ENCODE measurements at regions not wholly inside any gene's neighbourhood (a gene's known extent, or its start where the extent isn't known, plus 50 kb on each side); places are given as distances from the start of the nearest gene placed in this dataset.
"Not testable (repeated sequence)": the region's sequence is repeated elsewhere in the genome, so short reads cannot be mapped to it uniquely, and the experiment has no call there.

DNA sequence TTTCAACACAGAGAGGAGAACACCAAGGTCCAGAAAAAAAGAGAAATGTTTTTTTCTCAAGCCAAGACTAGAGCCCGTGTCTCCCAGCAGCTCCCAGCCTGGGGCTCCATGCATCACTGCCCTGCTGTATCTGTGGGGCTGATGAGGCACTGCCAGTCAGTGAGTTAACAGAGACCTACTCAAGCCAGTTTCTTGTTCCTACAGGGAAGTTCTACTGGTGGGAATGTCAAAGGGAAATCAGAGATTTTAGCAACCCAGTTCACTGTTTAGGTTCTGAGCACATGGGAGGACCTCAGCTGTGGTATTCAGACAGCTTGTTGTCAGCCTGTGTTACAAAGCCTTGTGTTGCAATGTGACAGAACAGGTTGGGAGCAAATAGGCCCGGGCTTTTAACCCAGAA is 234.3 kb downstream of the TLE3 start:
- no peak for DNase-seq
- H3K36me3 ChIP-seq: no peaks in the 10 kb centered on the region

DNA sequence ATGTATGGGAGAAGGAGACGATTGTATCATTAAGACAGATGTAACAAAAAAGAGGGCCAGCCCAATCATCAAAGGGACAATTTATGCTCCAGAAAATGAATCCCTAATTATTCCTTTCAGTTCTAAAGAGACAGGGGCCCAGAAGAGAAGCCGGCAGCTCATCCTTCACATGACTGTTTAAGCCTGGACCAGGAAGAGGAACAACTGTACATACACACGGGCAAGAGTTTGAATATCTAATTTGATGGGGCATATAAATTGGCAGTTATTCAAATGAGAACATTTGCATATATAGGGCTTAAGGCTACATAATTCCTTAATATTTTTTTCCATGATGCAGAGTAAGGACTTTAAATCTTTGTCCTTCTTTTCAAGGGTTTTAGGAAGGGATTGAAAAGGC is 232.3 kb downstream of the TLE3 start:
- no peak for DNase-seq
- Histone ChIP-seq H3K36me3 (no peaks in the 10 kb centered on the region), H3K4me3 (no peak overlapping the region), H3K9me3 (no peaks in the 10 kb centered on the region), H3K27me3 (no peaks in the 10 kb centered on the region; the same call in 1 of the 2 replicates)

More for the DNA sequence above, 234.3 kb downstream of the TLE3 start:
- H3K27me3 ChIP-seq: no peaks in the 10 kb centered on the region; the same call in 1 of the 2 replicates
- no peak overlapping the region for H3K4me3 ChIP-seq
- no peaks in the 10 kb centered on the region for H3K9me3 ChIP-seq

DNA sequence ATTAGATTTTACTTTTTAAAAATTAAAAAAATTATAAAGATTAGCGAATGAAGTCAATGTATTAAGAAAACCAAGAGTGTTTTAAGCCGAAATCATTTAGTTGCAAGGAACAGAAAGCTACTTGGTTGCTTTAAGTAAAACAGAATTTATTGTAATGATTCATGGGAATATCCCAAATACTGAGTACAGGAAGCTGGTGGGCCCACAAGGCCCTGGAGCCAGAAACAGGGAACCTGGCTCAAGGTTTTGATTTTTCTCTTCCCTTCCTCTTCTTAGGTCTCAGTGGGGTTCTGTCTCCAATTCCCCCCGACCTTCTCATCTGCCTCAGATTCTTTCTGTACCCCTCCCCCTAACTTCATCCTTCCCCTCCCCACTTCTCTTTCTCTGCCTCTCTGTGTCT is 229.0 kb downstream of the TLE3 start:
- H3K9me3 ChIP-seq: peaks cover 3% of the 10 kb centered on the region
- no peak for DNase-seq
- no peaks in the 10 kb centered on the region for H3K36me3 ChIP-seq
- no peaks in the 10 kb centered on the region; the same call in 1 of the 2 replicates for H3K27me3 ChIP-seq
- H3K4me3 ChIP-seq: no peak overlapping the region

DNA sequence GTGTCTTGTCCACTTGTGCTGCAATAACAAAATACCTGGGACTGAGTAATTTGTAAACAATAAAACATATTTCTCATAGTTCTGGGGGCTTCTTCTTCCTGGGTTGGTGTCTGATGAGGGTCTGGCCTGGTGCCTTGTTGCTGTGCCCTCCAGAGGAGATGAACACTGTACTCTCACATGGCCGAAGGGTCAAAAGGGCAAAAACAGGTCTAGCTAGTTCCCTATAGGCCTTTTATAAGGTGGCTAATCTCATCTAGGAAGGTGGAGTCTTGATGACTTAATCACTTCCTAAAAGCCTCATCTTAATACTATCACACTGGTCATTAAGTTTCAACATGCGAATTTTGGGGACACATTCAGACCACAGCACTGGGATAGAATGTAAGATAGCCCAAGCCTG is 228.4 kb downstream of the TLE3 start:
- peaks cover 8% of the 10 kb centered on the region for H3K9me3 ChIP-seq
- DNase-seq: no peak
- H3K4me3 ChIP-seq: no peak overlapping the region
- no peaks in the 10 kb centered on the region; the same call in 1 of the 2 replicates for H3K27me3 ChIP-seq
- no peaks in the 10 kb centered on the region for H3K36me3 ChIP-seq

DNA sequence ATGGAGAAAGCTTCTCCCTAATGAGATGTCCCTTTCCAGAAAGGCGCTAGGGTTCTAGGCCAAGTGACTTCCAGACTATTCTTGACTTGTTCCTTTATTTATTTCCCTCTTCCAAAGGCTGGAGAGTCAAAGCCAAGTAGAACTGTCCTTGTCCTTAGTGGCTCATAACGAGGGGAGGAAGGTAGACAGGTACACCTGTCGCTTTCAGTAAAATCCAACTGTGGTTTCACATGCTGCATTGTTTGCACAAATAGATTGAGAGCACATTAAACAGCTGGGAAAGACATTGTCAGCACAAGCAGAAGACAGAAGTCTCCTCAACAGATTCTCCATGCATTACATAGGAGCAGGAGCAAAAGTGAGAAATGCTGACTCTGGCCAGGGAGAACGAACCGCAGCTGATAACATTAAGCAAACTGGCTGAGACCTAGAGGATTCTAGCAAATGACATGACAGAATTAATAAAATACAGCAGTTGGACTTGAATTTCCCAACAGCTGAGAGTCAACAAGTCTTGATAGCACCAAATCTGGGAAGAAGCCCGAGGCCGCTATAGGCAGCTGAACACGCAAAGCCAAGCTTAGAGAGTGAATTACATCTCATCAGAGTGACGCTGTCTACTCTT is 227.7 kb downstream of the TLE3 start:
- Histone ChIP-seq H3K36me3 (no peaks in the 10 kb centered on the region), H3K9me3 (peaks cover 8% of the 10 kb centered on the region), H3K4me3 (no peak overlapping the region), H3K27me3 (no peaks in the 10 kb centered on the region; the same call in 1 of the 2 replicates)
- no peak for DNase-seq

DNA sequence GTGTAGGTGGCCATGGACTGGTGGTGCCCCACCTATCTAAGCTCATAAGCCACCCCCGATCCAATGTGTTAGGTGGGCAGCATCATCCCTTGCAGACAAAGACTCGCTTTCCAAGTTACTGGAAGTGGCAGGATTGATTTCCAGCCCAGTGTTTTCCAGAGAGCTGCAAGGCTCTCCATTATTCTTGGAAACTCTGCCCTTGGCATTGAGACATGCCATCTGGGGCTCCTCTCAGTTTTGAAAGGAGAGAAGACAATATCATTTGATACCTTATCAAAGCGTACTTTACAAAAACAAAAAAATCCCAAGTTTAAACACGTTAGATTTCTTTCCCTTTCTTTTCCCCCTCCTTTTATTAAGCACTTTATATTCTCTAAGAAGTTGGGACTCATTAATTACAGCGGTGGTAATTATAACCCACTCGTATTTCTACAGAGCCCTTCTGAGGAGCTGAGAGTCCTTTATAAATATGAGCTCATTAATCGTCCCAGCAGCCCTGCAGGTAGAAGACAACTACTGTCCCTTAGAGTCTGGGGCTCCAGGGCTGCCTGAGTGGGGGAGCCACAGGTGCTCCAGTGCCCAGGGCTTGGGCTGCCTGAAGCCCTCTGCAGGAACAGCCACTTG is 226.1 kb downstream of the TLE3 start:
- no peak overlapping the region for H3K4me3 ChIP-seq
- H3K27me3 ChIP-seq: no peaks in the 10 kb centered on the region; the same call in 1 of the 2 replicates
- H3K9me3 ChIP-seq: peaks cover 8% of the 10 kb centered on the region
- no peak for DNase-seq
- no peaks in the 10 kb centered on the region for H3K36me3 ChIP-seq

DNA sequence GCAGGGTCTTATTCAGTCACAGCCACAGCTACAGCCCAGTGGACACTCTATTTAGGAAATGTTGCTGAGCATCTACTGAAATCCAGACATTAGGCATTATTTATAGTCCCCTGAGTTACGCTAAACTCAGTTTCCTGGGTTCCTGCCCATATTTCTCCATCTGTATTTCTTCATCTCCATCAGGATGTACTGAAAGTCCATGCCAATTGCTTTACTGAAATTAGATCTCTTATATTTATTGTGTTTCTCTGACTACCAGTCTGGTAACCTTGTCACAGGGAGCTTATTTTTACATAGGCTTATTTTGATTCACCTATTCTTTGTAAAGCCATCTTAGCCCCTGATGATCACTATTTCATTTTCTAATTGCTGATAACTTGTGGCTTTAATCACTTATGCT is 223.9 kb downstream of the TLE3 start:
- no peak overlapping the region for H3K4me3 ChIP-seq
- no peaks in the 10 kb centered on the region for H3K27me3 ChIP-seq

DNA sequence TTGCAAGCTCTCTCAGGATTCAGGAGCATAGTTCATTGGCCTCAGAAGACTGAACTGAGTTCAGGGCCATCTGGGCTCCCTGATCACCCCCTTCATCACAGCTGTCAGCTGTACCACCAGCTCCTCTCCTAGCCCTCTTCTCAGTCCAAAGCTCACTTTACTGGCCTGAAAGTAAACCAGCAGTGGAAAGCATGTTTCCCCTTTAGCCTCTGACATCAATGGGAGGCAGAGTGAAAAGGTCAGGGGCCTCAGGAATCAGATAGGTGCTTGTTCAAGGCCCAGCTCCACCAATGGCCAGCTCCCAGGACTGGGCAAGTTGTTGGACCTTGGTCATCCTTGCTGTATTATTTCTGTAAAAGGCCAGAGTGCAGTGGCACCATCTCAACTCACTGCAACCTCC is 223.4 kb downstream of the TLE3 start:
- DNase-seq: no peak
- Histone ChIP-seq H3K36me3 (no peaks in the 10 kb centered on the region), H3K4me3 (no peak overlapping the region), H3K9me3 (peaks cover 8% of the 10 kb centered on the region), H3K27me3 (no peaks in the 10 kb centered on the region)

More for the DNA sequence above, 223.9 kb downstream of the TLE3 start:
- Histone ChIP-seq H3K36me3 (no peaks in the 10 kb centered on the region), H3K9me3 (peaks cover 8% of the 10 kb centered on the region)
- DNase-seq: no peak

DNA sequence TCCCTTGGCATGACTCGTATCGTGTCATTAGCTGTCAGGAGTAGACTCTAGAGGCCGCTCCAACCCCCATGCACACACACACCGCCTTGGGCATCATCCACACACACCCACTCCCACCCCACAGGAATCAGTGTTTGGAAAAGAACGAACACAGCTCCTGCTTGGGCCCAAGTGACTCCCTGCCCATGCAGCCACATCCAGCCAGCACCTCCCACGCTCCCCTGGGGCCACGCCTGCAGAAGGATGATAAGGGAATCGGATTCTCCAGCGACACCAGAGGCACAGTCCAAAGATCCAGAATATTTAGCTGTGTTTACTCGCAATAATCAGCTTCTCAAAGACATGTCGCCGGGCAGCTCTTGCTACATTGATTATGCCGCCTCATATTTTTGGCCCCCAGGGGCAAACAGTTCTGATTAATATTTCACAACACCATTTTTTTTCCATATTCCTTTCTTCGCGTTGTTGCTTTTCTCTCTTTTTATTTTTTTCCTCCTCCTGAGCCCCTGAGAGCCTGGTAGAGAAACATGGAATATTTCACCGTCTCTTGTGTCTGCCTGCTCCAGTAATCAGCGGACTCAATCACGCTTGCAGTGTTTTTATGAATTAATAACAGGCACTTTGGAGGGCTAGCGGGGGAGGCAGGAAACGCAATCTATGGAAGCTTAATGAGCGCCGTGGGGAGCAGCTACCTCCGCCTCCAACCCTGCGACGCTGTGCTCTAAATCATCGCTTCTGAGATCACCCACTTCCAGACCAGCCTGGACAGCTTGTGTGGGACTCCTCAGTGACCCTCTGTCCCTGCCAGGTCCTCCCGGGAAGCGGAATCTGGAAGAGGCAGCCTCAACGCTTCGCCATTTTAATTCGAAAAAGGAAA is 221.4 kb downstream of the TLE3 start:
- Histone ChIP-seq H3K9me3 (peaks cover 8% of the 10 kb centered on the region), H3K36me3 (no peaks in the 10 kb centered on the region), H3K27me3 (no peaks in the 10 kb centered on the region), H3K4me3 (no peak overlapping the region)
- no peak for DNase-seq

DNA sequence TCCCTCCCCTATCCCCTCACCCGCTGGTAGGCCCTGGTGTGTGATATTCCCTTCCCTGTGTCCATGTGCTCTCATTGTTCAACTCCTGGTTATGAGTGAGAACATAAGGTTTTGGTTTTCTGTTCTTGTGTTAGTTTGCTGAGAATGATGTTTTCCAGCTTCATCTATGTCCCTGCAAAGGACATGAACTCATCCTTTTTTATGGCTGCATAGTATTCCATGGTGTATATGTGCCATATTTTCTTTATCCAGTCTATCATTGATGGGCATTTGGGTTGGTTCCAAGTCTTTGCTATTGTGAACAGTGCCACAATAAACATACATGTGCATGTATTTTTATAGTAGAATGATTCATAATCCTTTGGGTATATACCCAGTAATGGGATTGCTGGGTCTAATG is 217.8 kb downstream of the TLE3 start:
- DNase-seq, H3K9me3 ChIP-seq, H3K36me3 ChIP-seq, H3K27me3 ChIP-seq, H3K4me3 ChIP-seq: not testable (repeated sequence)

DNA sequence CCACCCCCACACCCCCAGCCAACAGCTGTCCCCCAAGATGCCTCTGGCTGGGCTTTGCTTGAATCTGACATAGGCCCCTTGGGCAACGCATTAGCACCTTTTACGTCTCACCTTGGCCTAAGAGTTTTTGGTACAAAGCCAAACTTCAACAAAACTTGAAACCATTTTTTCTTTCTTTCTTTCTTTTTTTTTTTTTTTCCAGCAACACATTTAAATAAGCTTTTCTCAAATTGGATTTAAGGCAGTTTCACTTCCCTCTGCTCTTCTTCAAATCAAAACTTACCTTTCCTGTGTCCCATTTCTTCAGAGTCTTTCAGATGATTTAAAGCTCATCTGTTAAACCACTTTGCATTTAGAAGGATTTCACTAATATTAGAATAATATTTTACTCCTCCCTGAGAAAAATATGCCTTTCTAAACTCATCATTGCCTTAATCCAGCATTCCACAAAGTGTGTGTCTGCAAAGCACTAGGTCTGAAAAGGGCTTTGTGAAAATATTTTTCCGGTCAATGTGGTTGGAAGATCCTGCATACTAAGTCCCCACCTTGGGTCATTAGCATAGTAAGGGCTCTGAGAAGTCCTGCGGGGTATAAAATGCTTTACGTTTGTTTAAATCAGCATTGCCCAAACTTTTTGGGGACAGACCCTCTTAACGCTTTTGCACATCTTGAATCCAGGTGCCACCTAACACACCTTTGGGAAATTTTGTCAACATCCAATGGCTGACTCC is 217.0 kb downstream of the TLE3 start:
- no peaks in the 10 kb centered on the region for H3K27me3 ChIP-seq

DNA sequence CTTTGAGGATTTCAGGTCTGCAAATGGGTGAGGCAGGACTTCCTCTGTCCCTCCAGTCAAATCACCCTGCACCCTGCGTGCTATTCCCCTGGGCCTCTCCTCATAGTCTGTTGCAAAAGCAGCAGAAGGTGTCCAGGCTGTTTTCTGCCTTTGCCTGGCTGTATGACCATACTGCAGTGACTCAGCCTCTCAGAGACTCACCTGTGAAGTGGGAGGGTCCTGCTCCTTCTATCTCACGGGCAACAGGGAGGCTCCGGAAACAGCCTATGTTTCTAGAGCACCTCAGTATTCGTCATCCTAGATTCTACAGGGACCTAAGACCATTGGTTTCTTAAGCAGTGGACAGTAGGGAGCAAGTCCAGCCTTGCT is 216.4 kb downstream of the TLE3 start:
- H3K36me3 ChIP-seq: no peaks in the 10 kb centered on the region
- H3K4me3 ChIP-seq: no peak overlapping the region
- no peak for DNase-seq
- no peaks in the 10 kb centered on the region for H3K9me3 ChIP-seq
- no peaks in the 10 kb centered on the region for H3K27me3 ChIP-seq

More for the DNA sequence above, 217.0 kb downstream of the TLE3 start:
- Histone ChIP-seq H3K36me3 (no peaks in the 10 kb centered on the region), H3K4me3 (no peak overlapping the region), H3K9me3 (no peaks in the 10 kb centered on the region)
- DNase-seq: no peak

DNA sequence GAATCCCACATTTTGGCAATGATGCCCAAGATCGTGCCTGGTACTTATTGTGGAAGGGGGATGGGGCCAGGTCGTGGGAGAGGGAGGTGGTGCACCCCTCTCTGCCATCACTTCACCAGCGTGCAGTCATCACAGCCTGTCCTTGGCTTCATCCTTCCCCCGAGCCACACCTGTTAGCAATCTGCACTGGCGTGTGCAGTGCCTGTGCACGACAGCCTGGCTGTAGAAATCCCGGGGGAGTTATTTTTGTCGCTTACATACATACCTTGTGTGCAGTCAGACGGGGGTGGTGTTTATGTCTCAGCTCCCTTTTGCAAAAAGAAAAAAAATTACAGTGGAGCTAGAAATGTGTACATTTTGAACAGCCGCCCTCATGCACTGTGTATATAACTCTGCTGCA is 216.0 kb downstream of the TLE3 start:
- Histone ChIP-seq H3K27me3 (no peaks in the 10 kb centered on the region), H3K9me3 (no peaks in the 10 kb centered on the region), H3K36me3 (no peaks in the 10 kb centered on the region), H3K4me3 (no peak overlapping the region)
- no peak for DNase-seq

DNA sequence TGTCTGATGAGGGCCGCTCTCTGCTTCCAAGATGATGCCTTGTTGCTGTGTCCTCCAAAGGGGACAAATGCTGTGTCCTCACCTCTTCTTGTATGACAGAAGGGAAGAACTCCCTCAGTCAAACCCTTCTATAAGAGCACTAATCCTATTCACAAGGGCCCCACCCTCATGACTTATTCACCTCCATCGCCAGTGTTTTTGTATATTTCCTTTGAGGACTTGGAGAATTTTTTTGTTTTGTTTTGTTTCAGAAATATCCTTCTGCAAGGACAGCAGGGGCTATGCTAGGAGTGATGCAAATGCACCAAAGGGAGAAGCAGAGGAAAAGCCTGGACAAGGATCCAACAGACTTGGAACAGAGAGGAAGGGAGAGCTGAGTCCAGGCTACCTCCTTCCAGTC is 214.4 kb downstream of the TLE3 start:
- H3K4me3 ChIP-seq: no peak overlapping the region
- peaks cover 2% of the 10 kb centered on the region; the same call in 1 of the 2 replicates for H3K27me3 ChIP-seq
- no peaks in the 10 kb centered on the region for H3K36me3 ChIP-seq
- no peak for DNase-seq
- no peaks in the 10 kb centered on the region for H3K9me3 ChIP-seq

DNA sequence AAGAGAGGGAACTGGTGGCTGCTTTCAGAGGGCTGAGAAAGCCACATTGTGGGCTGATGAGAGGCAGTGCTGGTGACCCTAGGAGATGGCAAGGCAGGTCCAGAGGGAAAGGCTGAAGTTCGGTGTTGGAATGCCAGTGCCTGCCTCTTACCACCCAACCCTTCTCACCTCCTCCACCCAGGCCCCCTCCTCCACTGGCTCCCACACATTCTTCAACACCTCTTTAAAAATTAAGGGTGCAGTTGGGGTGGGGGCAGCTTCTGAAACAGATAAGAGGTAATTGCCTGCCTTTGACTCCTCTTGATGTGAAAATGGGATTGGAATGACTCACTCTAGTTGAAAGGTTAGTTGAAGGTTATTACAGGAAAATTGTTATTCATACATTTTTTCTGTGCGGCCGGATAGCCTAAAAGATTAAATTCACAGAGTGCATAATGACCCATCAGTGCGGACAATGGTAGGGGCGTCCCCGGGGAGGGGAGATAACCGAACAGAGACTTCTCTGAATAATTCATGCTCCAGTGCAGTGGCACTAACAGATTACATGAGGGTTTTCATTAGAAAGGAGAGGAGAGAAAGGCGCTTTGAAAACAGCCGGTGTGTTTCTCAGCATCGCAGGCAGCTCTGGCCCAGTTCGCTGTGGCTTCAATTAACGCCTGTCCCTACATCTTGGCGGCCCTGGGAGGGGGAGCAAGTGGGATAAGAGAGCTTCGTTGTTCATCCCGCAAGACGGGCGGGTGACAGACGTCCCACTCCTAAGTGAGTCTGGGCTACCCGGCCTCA is 212.4 kb downstream of the TLE3 start:
- H3K4me3 ChIP-seq: no peak overlapping the region
- peaks cover 2% of the 10 kb centered on the region; the same call in 1 of the 2 replicates for H3K27me3 ChIP-seq
- no peak for DNase-seq
- H3K36me3 ChIP-seq: no peaks in the 10 kb centered on the region
- H3K9me3 ChIP-seq: no peaks in the 10 kb centered on the region

DNA sequence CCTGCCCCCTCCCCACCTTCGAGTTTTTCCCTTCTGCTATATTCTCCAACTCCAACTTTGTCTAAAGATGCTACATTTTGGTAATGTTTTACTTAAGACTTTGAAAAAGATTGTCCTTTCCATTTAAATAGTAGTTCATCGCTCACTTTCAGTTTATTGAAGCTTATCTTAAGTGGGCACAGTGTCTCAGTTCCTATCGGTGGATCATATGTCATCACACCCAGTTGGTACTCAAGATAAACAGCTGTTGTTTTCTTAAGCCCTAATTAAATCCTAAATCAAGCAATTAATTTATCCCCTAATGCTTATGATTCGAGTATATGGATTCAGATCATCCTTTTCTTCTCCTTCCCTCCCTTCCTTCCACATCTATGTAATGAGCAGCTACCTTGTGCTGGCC is 210.7 kb downstream of the TLE3 start:
- no peak for DNase-seq
- Histone ChIP-seq H3K27me3 (peaks cover 2% of the 10 kb centered on the region; the same call in 1 of the 2 replicates), H3K4me3 (no peak overlapping the region), H3K9me3 (no peaks in the 10 kb centered on the region), H3K36me3 (no peaks in the 10 kb centered on the region)

Measured in MG63 (cell line).